Hepatic stellate cell (primary cell): ENCODE measurements at regions not wholly inside any gene's neighbourhood (a gene's known extent, or its start where the extent isn't known, plus 50 kb on each side); places are given as distances from the start of the nearest gene placed in this dataset.

ENCODE experiments used
- DNase-seq: peaks from one replicate; pipeline ENCODE4 v3.0.0; 2011; ENCODE audit warnings: low spot score

DNA sequence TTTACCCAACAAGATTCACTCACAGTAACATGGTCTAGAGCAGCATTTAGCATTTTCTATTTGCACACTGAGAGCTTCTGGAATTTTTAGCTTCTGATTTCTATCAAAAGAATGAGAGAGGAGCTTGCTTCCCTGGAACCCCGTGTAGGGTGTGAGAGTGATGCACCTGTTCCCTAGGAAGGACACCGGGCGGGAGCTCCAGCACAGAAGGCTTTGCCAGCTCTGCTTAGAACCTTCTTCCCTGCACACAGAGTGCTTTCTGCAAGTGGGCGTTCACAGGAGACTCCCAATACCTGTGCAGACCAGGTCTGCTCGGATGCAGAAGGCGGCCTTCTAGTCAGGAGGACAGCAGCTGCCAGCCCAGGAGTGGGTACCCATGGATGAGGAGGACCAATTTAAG lies 217.3 kb downstream of the TBXT start:
- DNase-seq = no peak

DNA sequence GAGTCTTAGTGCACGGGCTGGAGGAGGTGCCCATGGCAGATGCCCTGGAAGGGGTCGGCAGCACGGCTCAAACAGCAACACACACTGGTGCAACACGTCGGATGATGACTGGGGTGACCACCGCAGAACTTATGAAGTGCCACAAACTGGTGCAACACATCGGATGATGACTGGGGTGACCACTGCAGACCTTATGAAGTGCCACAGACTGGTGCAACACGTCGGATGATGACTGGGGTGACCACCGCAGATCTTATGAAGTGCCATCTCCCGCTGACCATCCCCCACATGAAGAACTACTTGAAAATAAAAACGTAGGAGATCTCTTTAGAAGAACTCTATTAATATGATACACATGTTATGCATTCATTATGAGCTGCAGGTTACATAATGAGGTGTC lies 218.3 kb downstream of the TBXT start:
- DNase-seq = no peak

DNA sequence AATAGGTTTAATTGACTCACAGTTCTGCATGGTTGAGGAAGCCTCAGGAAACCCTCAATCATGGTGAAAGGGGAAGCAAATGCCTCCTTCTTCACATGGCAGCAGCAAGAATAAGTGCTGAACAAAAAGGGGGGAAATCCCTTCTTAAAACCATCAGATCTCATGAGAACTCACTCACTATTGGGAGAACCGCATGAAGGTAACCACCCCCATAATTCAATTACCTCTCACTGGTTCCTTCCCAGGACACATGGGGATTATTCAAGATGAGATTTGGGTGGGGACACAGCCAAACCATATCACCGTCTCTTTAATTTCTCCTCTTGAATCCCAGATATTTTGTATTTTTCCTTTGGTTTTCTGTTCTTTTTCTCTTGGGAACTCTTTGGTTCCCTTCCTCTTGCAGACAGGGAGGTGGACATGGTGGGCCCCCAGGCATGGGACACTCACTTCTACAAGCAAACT lies 223.6 kb downstream of the TBXT start:
- no peak for DNase-seq

DNA sequence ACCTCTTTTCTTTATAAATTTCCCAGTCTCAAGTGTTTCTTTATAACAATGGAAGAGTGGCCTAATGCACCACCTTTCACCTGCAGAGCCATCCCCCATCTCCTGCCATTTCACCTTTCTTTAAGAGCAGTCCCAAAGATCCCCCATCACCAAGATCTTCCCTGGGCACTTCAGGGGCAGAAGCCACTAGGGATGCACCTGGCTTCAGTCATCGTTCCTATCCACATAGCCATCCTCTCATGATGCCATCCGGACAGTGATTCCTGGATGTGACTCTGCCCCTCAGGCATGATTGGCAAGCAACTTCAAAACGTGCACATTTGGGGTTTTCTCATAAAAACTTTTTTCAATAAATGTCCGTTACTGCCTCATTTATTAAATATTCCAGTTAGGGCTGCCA lies 225.9 kb downstream of the TBXT start:
- no peak for DNase-seq

DNA sequence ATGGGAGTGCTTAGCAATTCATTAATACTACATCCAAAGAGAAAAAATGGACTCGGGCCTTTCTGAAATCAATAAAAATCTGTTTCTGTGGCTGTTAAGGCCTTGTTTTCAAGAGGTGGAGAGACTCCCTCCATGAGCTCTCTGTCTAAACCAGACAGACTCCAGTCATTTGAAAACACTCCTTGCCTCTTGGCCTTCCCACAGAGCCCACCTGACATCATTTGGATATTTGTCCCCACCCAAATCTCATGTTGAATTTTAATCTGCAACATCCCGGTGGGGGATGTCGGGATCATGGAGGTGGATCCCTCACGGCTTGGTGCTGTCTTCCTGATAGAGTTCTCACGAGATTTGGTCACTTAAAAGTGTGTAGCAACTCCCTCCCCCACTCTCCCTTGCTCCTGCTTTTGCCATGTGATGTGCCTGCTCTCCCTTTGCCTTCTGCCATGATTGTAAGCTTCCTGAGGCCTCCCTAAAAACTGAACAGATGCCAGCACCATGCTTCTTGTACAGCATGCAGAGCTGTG lies 226.3 kb downstream of the TBXT start:
- DNase-seq = no peak

DNA sequence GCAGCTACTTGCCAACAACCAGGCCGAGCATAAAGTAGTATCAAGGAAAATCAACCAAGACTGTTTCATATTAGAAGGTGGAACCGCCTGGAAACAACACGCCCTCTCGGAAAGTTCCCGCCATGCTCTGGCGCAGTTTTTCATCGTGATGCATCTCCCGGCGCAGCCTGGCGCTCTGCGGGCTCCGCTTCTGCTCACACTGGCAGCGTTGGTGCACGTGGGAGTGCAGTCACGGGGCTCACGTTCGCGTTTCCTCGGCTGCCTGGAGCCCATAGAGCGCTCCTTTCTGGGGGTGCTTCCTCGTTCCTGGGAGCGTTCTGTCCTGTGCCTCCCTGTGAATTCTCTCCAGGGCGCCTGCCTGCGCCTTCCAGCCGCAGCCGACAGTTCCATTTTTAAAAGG lies 227.3 kb downstream of the TBXT start:
- no peak for DNase-seq

DNA sequence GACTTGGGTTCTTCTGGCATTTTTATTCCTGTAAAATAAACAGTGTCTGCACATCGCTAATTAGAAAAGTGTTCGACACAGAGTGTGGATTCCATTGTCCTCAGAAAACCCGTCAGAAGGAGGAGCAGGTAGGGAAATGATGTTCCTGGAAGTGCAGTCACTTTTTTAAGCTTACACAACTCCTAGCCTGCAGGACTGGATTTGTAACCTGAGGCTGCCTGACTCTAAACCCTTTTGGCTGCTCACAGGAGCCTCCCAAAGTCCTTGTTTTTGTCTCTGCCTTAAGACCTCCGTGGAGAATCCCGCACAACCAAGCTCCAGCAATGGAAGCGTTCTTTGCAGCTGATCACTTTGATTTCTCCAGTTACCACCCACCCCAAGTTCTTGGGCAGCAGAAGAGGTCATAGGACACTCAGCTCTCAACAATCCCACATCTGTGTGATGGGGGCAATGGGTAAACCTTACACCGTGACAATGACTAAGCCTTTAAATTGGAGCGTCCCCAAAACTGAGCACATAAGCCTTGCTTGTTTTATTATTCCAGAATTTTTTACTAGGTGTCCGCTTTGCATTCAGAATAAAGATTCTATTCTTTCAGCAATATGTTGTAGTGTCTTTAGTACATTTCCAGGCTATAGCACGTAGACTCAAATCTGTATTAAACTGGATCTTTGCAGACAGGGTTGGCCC lies 227.9 kb downstream of the TBXT start:
- DNase-seq = no peak

DNA sequence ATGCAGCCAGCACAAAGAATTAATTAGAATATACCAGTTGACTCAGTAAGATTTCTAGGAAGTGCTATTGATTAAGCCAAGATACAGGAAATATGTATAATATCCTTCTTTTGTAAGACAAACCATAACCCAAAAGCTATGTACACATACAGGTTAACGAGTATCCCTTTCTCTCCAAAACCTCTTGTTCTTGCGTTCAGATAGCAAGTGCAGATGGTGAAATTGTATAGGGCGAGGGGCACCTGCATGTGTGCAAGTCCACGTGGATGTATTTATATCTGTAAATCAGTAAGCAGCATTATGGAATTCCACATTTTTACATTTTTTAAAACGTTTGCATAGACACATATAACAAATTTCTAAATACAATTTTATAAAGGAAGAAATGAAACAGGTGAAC lies 228.6 kb downstream of the TBXT start:
- no peak for DNase-seq

DNA sequence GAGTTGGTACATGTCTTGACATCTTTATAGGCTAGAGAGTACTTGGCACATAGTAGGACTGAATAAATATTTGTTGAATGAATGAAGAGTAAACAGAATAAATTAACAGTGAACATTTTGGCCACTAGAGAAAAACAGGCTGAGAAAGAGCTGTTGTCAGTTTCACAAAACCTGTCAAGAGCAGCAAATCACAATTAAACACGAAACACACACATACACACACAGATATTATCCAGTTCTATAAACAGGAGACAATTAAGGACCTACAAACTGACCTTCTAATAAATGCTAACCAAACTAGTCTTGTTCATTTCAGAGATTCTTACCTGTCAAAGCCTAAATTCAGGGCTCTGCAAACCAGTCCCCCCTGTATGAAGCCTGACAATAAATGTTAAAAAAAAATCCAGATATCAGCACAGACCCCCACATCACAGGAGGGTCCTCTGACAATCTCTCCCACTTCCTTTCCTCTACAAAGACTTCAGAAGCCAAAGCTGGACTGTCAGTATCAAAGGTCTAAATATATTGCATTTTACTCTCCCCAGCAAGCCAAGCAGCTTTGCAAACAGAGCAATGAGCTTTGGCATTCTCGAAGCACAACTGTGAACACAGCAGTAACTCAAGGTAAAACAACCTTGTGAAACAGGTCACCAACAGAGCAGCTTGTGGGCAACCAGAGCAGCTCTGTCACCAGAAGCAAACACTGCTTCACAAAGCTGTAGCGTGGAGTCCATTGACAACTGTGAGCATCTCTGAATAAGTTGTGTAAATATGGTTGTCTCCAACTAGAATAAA lies 229.9 kb downstream of the TBXT start:
- DNase-seq = no peak

DNA sequence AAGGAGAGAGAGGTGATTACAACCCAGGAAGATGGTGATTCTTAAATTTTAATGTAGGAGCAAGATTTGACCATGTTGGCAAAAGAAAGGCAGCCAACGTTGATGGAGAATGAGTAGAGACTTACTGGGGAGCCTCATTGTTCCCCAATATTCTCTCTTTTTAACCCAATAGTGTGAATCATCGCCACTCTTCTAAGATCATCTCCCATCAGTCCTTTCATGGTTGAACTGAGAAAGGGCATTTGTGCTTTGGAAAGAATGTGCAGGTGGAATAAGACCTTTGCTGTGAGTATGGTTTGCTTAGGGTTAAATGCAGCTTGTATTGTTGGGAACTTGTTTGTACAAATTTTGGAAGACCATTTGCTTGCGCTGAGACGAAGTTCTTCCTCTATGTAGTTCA lies 231.0 kb downstream of the TBXT start:
- no peak for DNase-seq

DNA sequence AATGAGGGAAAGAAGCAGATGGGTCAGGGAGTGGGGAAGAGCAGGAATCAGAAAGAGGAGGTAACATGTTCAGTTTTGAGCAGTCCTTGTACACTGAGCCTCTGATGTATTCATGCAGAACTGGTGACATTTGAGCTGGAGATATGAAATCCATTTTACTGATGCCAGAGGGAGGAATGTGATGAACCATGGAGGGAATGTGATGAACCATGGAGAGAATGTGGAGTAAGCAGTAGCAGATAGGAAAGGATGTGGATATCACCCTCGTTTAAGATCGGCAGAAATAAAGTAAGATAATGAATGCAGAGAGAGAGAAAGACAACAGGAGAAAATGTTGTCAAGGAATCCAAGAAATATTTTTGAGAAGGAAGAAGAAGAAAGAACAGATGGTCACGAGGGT lies 231.6 kb downstream of the TBXT start:
- DNase-seq = no peak

DNA sequence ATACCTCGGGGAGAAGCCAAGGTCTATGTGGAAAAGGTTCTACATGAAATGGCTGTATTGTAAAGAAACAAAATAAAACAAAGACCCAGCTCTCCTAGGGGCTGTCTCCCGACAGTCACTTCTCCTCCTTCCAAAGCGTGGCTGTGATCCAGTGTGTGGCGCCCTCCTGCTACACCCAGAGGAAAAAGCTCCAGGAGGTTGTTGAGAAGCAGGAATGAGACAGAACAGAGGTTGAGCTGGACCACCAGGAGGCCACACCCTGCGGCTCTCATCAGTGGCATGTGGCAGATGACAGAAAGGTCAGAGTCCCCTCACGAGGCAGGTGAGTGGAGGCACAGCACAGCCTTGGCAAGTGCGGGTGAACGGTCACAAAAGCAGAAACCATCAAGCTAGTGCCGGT lies 236.0 kb downstream of the TBXT start:
- no peak for DNase-seq

DNA sequence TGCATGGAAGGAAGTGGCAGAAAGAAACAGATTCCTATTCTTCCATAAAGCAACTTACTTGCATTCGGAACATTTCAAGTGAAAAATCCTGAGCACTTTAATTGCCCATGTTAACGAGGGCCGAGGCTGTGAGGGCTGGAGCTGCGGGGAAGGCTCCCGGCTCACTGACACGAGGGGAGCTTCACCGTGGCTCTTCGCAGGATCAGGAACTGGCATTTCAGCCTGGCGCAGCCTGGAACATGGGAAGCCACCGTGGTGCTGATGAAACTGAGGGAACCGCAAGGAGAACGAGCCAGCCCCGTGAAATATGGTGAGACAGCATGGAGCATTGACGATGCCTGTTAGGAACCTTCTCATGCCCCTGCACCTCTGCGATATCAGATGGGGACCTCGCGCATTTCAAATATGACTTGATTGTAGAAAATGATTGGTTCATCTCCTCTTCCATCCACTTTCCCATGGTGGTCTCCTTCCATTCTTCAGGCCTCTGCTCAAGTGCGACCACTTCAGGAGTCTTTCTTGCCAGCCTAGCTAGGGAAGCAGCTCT lies 236.9 kb downstream of the TBXT start:
- DNase-seq = no peak

DNA sequence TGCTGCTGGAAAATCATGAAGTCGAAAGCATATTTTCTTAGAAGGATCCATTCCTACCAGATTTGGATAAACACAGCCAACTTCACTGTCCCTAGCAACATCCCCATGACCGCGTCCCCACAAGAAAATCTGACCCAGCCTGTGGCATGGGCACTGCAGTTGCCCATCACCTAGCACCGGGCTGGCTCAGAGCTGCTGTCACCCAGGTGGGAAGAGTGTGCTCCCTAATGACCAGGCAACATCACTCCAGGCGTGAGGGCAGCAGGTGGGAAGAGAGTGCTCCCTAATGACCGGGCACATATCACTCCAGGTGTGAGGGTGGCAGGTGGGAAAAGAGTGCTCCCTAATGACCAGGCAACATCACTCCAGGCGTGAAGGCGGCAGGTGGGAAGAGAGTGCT lies 238.0 kb downstream of the TBXT start:
- no peak for DNase-seq

DNA sequence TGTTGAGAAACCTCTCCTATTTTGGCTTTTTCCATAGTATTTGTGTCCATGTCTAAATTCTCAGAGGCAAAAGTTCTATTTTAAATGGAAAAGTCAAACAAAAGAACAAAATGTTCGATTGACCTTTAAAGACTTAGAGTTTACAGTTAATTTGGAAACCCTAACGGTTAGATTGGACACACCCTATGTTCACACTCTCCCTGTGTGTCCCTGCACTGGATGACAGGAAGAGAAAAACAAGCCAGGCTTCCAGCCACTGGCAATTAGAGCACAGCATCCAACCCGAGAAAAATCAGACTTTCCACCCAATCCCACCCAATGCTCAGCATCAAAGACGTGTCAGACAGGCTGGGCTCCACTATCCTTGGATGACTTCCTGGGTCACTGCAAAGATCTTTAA lies 241.3 kb downstream of the TBXT start:
- no peak for DNase-seq

DNA sequence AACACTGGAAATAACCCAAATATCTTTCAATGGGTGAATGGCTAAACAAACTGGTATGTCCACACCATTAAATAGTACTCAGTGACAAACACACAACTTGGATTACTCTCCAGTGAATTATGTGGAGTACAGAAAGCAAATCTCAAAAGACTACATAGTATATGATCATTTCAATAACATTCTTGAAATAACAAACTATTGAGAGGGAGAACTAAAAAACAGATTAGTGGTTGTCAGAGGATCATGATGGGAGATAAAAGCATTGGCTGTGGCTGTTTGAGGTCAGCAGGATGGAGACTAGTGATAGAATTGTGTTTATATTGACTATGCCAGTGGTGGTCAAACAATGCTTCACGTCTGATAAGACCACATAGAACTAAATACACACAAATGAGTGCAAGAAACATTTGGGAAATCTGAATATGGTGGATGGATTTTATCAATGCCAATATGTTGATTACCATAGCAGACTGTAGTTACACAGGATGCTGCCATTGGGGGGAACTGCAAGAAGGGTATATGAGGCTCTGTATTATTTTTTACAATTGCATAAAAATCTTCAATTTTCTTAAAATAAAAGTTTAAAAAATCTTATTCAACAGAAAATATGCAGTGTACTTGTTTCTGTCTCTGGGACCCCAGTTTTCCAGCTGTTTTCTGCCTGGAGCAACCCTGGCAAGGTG lies 242.0 kb downstream of the TBXT start:
- DNase-seq = no peak

DNA sequence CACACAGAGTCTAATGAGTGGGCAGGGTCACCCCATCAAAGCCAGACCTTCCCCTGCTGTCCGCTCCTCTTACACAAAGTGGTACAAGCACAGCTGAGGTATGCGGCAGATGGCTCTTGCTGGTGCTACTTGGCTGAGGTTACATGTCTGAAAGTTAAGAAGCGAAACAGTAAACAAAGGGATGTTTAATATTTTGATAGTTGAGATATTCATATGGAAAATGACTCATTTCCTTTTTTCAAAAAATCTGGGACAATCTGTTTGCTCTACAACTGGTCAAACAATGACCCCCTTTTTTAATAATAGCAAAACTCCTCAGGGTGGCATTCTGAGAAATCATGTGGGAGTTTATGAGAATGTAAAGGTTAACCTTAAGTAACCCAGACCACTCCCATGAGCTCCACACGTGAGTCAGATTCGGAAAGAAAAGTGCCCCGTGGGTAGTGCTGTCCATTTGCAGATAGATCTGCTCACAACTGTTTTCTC lies 245.3 kb downstream of the TBXT start:
- peak; percentile 22 for DNase-seq

DNA sequence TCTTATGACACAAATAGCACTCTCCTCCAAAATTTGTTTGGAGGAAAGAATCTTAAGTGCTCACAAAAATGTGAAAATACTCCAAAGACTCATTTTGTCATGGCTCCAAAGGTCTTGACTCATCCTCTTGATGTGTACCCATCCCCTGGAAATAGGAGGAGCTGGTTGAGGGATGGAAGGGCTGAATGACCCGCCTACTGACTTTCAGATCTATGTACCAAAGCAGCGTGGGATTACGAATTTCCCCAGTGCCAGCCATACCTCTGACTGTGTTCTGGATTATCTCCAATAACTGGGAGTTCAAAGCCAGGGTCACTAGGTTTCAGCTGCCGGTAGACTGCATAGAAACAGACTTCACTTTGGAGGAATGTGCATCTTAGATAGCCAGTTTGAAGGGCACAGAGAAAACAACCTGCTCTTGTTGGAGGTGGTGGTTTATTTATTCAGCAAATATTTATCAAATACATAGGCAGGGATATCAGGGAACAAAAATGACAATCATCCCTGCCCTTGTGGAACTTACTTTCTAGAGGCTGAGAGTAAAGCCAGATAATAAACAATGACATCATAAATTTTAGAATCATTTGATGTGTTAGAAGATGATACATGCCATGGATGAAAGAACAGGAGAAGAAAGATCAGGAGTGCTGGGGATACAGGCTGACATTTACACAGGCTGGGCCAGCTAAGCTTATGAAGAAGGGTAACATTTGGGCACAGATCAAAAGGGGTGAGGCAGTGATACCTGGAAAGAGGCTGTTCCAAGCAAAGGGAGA lies 246.6 kb downstream of the TBXT start:
- no peak for DNase-seq

DNA sequence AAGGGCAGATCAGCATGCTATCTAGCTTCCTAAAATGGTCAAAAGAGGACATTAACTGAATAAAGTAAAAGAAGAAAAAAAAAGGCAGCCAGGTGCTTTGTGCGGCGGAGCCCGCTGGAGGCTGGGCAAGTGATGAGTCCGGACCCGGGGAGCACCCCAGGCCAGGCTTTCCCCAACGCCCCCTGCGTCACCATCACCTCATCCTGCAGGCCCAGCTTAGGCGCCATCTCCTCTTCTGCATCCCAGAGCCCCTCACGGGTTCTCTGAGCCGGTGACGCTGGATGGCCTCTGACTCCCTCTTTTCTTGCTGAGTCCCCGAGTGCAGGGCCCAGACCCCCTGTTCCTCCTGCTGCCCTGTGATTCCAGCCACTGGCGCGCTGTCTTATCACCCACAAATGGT lies 250.1 kb downstream of the TBXT start:
- DNase-seq = no peak

DNA sequence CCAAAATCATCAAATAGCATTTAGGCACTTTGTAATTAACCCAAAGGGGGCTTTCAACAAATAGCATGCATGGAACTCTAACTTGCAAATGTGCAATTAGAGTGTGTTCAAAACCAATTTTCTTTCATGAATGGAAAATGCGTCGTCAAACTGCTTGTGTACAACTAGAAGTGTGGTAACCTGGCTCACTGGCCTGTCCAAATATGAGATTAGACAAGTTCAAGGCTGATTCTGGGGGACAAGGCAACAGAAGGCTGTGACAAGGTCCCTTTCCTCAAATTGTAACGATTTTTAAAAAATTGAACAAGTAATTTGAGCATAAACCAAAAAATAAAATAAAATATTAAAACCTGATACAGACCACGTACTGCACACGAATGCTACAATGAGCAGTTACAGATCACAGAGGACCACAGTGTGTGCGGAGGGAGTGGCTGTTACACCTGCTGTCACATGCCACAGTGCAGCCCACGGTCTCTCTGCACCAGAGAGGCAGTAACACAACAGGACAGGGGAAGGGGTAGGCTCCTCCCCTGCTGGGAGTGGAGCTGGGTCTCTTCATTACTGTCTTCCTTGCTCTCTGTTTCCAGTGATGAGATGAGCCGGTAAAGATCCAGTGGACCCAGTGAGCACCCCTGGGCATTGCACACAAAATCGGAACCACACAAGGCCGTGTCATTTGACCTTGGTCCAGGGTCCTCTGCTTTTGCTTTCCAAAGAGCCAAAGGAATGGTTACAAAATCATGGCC lies 252.2 kb upstream of the PDE10A start:
- DNase-seq = no peak
